HCT116 (cell line): ENCODE measurements at regions not wholly inside any gene's neighbourhood (a gene's known extent, or its start where the extent isn't known, plus 50 kb on each side); places are given as distances from the start of the nearest gene placed in this dataset.

ENCODE experiments used
- CEBPB ChIP-seq: IDR thresholded peaks from 2 replicates; pipeline ENCODE4 v1.6.1; 2012; ENCODE audit warnings: low read depth
- EGR1 ChIP-seq: IDR thresholded peaks from 2 replicates; pipeline ENCODE4 v1.6.1; 2012; ENCODE audit warnings: low read depth
- EZH2 ChIP-seq: fragments of 200-600 bp; sonication (generic); IDR thresholded peaks from 2 replicates; pipeline ENCODE4 v1.6.1; 2017; ENCODE audit warnings: antibody characterized with exemption, mixed run types
- EZH2phosphoT487 ChIP-seq: fragments of 200-600 bp; IDR thresholded peaks from 2 replicates; pipeline ENCODE4 v1.6.1; 2018; ENCODE audit warnings: antibody characterized with exemption, borderline replicate concordance
- FOSL1 ChIP-seq: IDR thresholded peaks from 2 replicates; pipeline ENCODE4 v1.6.1; 2012; ENCODE audit warnings: low read depth
- MAX ChIP-seq: IDR thresholded peaks from 2 replicates; pipeline ENCODE4 v1.6.1; 2012
- POLR2A ChIP-seq: IDR thresholded peaks from 2 replicates; pipeline ENCODE4 v1.7.0; 2011; ENCODE audit warnings: borderline replicate concordance; ENCODE audit not compliant: insufficient read depth, insufficient read length; ENCODE audit errors: extremely low read depth
- POLR2AphosphoS5 ChIP-seq: IDR thresholded peaks from 2 replicates; pipeline ENCODE4 v1.6.1; 2011; ENCODE audit warnings: mild to moderate bottlenecking, low read depth, low read length, moderate library complexity
- RAD21 ChIP-seq: IDR thresholded peaks from 2 replicates; pipeline ENCODE4 v1.6.1; 2012; ENCODE audit warnings: low read depth, mild to moderate bottlenecking
- REST ChIP-seq: IDR thresholded peaks from 2 replicates; pipeline ENCODE4 v1.6.1; 2012; ENCODE audit warnings: low read depth
- SIN3A ChIP-seq: IDR thresholded peaks from 2 replicates; pipeline ENCODE4 v1.6.1; 2012; ENCODE audit warnings: low read depth
- ZNF274 ChIP-seq: fragments of 200-500 bp; sonication (Bioruptor generic); IDR thresholded peaks from 2 replicates; pipeline ENCODE4 v1.6.1; 2014; ENCODE audit warnings: mild to moderate bottlenecking, low read depth, low read length, inconsistent platforms
- TF ChIP-seq, protein P1 (sequence below), 3 experiments: fragments of 200-600 bp in 1 of 3; sonication (generic) in 1 of 3; IDR thresholded peaks in 2 of 3; conservative IDR thresholded peaks in 1 of 3; 2 replicates each; pipeline ENCODE4 v1.5.1; 2012 to 2017; ENCODE audit warnings: low read depth in 2 of 3, low read length in 2 of 3, antibody characterized with exemption in 1 of 3, borderline replicate concordance in 1 of 3, control low read depth in 1 of 3, mild to moderate bottlenecking in 1 of 3, mixed read lengths in 1 of 3, mixed run types in 1 of 3, moderate library complexity in 1 of 3; ENCODE audit not compliant: insufficient read depth in 1 of 3
- TF ChIP-seq, protein P2 (sequence below): IDR thresholded peaks from 2 replicates; pipeline ENCODE4 v1.6.1; 2011; ENCODE audit warnings: mild to moderate bottlenecking, low read length, moderate library complexity; ENCODE audit not compliant: insufficient replicate concordance; ENCODE audit errors: extremely low read depth

DNA sequence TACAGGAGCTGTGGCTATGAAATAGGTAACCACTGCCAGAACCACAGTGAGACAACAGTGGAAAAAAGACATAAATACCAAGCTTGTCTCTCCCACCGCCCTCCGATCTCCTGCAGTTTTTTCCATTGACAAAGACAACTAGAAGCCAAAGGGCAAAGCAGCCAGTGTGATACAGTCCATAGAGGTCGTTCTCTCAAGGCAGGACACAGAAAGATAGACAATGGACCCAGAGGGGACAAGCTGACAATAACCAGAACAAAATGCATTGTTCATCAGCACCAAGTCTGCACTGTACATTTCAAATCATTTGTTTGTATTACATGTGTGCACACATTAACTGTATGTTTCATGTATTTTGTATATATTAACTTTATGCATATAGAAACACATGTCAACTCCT lies 233.0 kb upstream of the NOL4 start:
- TF ChIP-seq, protein P1, sequence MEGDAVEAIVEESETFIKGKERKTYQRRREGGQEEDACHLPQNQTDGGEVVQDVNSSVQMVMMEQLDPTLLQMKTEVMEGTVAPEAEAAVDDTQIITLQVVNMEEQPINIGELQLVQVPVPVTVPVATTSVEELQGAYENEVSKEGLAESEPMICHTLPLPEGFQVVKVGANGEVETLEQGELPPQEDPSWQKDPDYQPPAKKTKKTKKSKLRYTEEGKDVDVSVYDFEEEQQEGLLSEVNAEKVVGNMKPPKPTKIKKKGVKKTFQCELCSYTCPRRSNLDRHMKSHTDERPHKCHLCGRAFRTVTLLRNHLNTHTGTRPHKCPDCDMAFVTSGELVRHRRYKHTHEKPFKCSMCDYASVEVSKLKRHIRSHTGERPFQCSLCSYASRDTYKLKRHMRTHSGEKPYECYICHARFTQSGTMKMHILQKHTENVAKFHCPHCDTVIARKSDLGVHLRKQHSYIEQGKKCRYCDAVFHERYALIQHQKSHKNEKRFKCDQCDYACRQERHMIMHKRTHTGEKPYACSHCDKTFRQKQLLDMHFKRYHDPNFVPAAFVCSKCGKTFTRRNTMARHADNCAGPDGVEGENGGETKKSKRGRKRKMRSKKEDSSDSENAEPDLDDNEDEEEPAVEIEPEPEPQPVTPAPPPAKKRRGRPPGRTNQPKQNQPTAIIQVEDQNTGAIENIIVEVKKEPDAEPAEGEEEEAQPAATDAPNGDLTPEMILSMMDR (IDR thresholded peaks at IDR 0.05 in 2 of 3, conservative IDR thresholded peaks at IDR 0.05 in 1 of 3; ENCODE audit: borderline replicate concordance in 1 of 3, insufficient read depth in 1 of 3, low read depth in 2 of 3, low read length in 2 of 3): no peak
- no peak for TF ChIP-seq POLR2AphosphoS5
- no peak for TF ChIP-seq POLR2A
- TF ChIP-seq EZH2: no peak
- no peak for TF ChIP-seq SIN3A
- TF ChIP-seq, protein P2, sequence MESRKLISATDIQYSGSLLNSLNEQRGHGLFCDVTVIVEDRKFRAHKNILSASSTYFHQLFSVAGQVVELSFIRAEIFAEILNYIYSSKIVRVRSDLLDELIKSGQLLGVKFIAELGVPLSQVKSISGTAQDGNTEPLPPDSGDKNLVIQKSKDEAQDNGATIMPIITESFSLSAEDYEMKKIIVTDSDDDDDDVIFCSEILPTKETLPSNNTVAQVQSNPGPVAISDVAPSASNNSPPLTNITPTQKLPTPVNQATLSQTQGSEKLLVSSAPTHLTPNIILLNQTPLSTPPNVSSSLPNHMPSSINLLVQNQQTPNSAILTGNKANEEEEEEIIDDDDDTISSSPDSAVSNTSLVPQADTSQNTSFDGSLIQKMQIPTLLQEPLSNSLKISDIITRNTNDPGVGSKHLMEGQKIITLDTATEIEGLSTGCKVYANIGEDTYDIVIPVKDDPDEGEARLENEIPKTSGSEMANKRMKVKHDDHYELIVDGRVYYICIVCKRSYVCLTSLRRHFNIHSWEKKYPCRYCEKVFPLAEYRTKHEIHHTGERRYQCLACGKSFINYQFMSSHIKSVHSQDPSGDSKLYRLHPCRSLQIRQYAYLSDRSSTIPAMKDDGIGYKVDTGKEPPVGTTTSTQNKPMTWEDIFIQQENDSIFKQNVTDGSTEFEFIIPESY: no peak
- no peak for TF ChIP-seq REST
- TF ChIP-seq EGR1: no peak
- no peak for TF ChIP-seq CEBPB
- no peak for TF ChIP-seq ZNF274
- TF ChIP-seq RAD21: no peak
- TF ChIP-seq EZH2phosphoT487: no peak
- TF ChIP-seq FOSL1: no peak
- TF ChIP-seq MAX: no peak
